CD4-positive, alpha-beta T cell treated with Interleukin-6 at 100 ng/mL for 8 hours (primary cell): ENCODE measurements at regions not wholly inside any gene's neighbourhood (a gene's known extent, or its start where the extent isn't known, plus 50 kb on each side); places are given as distances from the start of the nearest gene placed in this dataset.
"Not testable (repeated sequence)": the region's sequence is repeated elsewhere in the genome, so short reads cannot be mapped to it uniquely, and the experiment has no call there.

ENCODE experiments used
- DNase-seq: peaks from one replicate; pipeline ENCODE4 v3.0.0-alpha.2; 2020; ENCODE audit warnings: mixed read lengths, low spot score

- not testable (repeated sequence) for DNase-seq
Measured at GRCh38 chr13:109702030-109702597, 84.3 kb downstream of the IRS2 start.

- no peak for DNase-seq
Measured at GRCh38 chr13:109700176-109700575, 86.2 kb downstream of the IRS2 start.

DNA sequence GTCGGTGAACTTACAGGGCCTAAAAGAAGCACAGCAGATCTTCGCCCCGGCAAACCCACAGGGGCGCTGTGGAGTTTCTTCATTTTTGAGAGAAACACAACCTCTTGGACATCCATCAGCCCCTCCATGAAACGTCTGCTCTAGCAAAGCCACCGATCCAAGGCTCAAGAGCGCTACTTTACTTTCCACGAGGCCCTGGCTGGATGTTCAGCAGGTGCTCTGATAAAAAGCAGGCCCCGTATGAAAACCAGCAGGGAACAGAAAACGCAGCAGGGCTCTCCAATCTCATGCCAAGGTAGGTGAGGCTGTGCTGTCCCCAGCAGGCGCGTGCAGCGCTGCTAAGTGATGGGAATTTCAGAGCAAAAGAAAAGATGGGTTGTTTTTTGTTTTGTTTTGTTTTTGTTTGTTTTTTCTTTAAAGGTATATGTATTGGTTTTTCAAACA lies 86.7 kb downstream of the IRS2 start:
- DNase-seq = no peak

- no peak for DNase-seq
Measured at GRCh38 chr13:109698779-109699178, 87.6 kb downstream of the IRS2 start.

- no peak for DNase-seq
Measured at GRCh38 chr13:109697936-109698335, 88.4 kb downstream of the IRS2 start.

GRCh38 chr13:109695402-109696190 lies 90.8 kb downstream of the IRS2 start:
- no peak for DNase-seq

DNA sequence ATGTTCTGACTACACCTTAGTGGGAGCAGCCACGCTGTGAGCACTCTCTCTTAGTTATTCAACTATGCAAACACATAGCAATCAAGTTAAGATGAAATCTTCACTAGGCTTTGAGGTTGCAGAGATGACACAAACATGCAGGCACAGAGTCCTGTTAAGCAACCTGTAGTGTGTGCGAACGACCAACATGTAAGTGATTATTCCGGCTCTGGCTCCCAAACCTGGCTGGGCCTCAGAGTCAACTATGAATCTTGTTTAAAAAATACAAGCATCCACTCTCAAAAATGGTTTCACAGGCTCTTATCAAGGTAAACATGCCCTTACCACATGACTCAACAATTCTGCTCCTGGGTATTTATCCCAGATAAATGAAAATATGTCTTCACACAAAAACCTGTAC lies 91.4 kb downstream of the IRS2 start:
- DNase-seq = no peak

DNA sequence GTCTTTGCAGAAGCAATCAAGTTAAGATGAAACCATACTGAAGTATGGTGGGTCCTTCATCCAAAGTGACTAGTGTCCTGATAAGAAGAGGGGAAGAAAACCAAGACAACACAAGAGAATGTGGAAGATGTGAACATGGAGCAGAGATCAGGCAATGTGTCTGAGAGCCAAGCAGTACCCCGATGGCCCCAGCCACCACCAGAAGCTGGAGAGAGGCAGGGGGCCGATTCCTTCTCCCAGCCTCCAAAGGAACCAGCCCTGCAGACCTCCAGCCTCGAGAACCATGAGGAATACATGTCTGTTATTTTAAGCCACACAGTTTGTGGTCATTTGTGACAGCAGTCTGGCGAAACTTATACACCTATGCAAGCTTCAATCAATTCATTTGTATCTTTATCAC lies 93.2 kb downstream of the IRS2 start:
- DNase-seq = no peak

GRCh38 chr13:109691689-109692088 lies 94.7 kb downstream of the IRS2 start:
- no peak for DNase-seq

GRCh38 chr13:109687559-109688448 lies 98.6 kb downstream of the IRS2 start:
- DNase-seq = no peak

GRCh38 chr13:109685203-109685602 lies 101.2 kb downstream of the IRS2 start:
- no peak for DNase-seq

GRCh38 chr13:109684824-109685202 lies 101.6 kb downstream of the IRS2 start:
- no peak for DNase-seq

DNA sequence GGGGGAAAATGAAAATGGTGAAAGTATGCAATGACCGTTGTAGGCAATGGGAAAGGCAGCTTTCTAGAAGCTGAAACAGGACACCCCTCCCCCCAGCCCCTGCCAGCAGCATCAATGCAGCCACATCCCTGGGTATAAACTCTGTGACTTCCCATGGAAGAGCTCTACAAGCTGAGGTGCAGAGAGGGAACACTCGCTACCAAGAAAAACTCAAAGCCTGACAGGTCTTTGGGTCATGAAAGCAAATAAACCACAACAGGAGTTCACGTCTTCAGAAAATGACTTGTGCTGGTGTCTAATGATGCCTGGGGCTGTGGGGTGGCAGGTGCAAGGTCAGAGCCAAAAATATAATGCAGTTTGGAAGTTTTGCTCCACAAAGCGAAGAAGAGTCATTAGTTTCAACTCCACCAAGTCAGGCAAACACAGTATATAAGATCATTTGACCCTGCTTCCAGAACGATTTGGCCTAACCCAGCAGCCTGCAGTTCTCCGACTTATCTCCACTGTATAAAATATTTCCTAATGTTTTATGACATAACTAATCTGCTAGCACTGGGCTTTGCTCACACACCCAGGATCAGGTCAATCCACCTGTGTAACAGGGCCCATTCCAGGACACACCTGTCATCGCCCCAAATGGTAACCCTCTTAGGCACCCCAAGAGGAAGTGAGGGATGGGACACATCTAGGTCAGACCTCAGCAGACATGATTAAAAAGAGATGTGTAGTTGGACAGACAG lies 102.1 kb downstream of the IRS2 start:
- no peak for DNase-seq

DNA sequence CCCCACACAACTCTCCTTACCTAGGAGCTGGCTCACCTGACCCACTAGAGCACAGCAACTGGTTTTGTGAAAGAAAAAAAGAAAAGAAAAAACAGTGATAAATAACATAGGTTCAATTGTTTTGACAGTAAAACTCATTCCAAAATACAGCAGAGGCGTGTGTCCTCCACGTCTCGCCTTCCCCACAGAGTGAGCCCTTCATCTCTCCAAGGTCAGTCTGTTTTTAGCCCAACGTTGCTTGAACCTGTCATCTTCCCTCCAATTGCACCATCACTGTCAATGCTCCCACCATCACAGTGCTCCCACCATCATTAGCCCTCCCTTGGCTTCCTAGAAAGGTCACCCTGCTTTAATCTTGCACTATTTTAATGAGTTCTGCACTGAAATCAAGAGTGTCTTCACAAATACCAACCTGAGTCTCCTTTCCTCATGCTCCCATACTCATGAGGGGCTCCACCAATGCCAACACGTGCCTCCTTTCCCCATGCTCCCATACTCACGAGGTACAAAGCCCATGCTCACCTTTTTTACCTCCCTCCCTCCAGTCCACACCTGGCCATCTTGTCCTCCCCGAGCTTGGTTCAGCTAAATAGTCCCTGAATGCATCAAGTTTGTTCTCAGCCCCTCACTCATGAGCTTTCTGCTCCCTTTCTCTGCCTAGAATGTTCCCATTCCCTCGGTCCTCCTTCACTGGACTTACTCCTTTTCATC lies 103.7 kb downstream of the IRS2 start:
- DNase-seq = no peak

DNA sequence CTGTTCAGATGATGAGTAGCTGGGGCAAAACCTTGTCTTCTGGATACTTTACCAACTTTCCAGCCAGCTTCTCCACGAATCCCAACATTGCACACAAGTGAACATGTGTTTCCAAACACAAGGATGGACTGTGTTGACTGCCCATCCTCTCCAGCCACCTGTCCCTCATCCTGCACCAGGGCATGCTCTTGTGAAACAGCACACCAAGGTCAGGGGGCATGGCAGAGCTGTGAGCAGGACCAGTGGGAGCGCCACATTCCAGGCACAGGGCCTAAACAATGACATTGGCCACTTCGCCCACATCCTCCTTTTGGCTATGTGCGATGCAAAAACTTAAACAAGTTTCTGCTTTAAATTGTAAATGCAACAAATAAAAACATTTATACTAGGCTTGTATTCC lies 105.5 kb downstream of the IRS2 start:
- DNase-seq = no peak

- no peak for DNase-seq
Measured at GRCh38 chr13:109680288-109680687, 106.1 kb downstream of the IRS2 start.

DNA sequence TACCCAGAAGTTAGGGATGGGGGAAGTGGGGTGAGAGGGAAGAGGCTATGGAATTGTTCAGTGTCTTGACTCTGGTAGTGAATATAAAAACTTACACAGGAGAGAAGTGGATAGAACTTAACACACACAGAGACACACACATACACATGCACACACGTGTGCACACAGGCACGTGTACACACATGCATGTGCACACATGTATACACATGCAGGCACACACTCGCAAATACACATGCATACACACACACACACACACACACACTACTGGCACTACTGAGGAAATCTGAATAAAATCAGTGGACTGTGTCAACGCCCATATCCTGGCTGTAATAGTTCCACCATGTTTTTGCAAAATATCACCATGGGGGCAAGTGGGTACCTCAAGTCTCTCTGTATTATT lies 107.9 kb downstream of the IRS2 start:
- DNase-seq = no peak

DNA sequence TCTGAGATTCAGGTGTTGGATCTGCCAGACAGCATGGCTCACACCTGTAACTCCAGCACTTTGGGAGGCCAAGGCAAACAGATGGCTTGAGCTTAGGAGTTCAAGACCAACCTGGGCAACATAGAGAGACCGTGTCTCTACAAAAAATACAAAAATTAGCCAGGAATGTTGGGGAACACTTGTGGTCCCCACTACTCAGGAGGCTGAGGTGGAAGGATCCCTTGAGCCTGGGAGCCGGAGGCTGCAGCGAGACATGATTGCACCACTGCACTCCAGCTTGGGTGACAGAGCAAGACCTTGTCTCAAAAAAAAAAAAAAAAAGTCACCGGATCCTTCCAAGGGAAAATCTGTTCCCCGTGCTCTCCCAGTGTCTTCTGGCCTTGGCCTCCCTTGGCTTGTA lies 109.2 kb downstream of the IRS2 start:
- DNase-seq = no peak

DNA sequence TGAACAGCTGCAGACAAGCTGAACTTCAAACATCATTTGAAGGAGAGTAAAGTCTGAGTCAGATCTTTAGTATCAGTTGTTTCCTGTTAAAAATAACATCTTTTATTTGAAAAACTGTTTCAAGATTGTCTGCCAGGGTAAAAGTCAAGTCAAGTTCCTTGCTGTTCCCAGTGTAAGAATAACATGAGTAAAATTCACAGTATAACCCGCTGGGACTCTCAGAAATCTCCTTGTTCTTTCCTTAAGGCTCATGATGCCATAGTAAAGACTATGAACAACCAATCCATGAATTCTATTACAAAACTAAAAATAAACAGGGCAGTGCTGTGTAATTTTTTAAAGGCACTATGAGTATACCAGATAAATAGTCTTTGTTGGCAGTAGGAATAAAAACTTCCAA lies 112.9 kb downstream of the IRS2 start:
- no peak for DNase-seq

DNA sequence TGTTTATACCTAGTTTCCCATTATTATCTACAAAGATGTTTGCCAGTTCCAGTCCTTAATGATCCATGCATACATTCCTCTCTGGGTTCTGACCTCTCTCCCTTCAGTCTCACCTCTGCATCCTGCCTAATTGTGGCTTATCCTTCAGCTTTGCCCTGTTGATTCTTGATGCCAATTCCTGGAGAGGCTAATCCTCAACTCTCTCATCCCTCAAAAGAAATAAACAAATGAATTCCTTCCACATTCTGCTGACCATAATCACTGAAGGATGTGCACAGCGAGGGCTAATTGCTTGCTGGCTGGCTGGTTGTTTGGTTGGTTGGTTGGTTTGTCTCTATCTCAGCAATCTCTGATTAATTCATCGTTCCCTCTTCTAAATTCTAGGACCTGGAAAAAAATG lies 113.8 kb downstream of the IRS2 start:
- DNase-seq = no peak

GRCh38 chr13:109671919-109672318 lies 114.5 kb downstream of the IRS2 start:
- DNase-seq = no peak

DNA sequence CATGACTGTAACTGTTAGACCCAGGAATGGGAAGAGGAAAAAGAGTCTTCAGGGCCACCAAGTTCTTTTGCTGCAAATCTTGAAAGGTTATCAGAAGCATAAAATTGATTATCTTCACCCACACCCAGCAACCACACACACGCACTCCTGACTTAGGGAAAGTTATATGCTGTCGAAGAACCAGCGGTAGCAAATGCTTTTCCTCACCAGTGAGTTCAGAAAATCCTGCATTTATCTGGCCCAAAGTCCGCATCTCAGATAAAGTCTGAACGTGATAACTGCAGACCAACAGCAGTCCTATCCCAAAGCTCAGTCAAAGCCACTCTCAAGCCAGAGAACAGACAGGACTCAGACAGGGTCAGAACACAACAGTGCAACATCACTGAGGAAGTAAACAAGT lies 115.6 kb downstream of the IRS2 start:
- no peak for DNase-seq
